Ishikawa (cell line): ENCODE measurements at regions not wholly inside any gene's neighbourhood (a gene's known extent, or its start where the extent isn't known, plus 50 kb on each side); places are given as distances from the start of the nearest gene placed in this dataset.

Experiments used
- CEBPB ChIP-seq: IDR thresholded peaks from 2 replicates; pipeline ENCODE4 v1.6.1; 2012
- CREB1 ChIP-seq: IDR thresholded peaks from 2 replicates; pipeline ENCODE4 v1.6.1; 2012; ENCODE audit warnings: low read depth
- EGR1 ChIP-seq: IDR thresholded peaks from 2 replicates; pipeline ENCODE4 v1.6.1; 2012
- EP300 ChIP-seq: IDR thresholded peaks from 2 replicates; pipeline ENCODE4 v1.6.1; 2012; ENCODE audit warnings: borderline replicate concordance
- FOXM1 ChIP-seq: IDR thresholded peaks from 2 replicates; pipeline ENCODE4 v1.6.1; 2012; ENCODE audit warnings: low read depth, borderline replicate concordance
- NFIC ChIP-seq: IDR thresholded peaks from 2 replicates; pipeline ENCODE4 v1.6.1; 2012
- RAD21 ChIP-seq: IDR thresholded peaks from 2 replicates; pipeline ENCODE4 v1.6.1; 2012; ENCODE audit warnings: low read depth
- TAF1 ChIP-seq: IDR thresholded peaks from 2 replicates; pipeline ENCODE4 v1.6.1; 2012; ENCODE audit warnings: low read depth, mild to moderate bottlenecking
- TCF12 ChIP-seq: IDR thresholded peaks from 2 replicates; pipeline ENCODE4 v1.6.1; 2012; ENCODE audit warnings: low read depth
- TEAD4 ChIP-seq: IDR thresholded peaks from 2 replicates; pipeline ENCODE4 v1.6.1; 2012
- YY1 ChIP-seq: IDR thresholded peaks from 2 replicates; pipeline ENCODE4 v1.6.1; 2012; ENCODE audit warnings: low read depth
- ZBTB7A ChIP-seq: IDR thresholded peaks from 2 replicates; pipeline ENCODE4 v1.6.1; 2012; ENCODE audit warnings: low read depth
- TF ChIP-seq, protein P1 (sequence below): IDR thresholded peaks from 2 replicates; pipeline ENCODE4 v1.6.1; 2012
- TF ChIP-seq, protein P2 (sequence below): IDR thresholded peaks from 2 replicates; pipeline ENCODE4 v1.6.1; 2012
- TF ChIP-seq, protein P3 (sequence below): IDR thresholded peaks from 2 replicates; pipeline ENCODE4 v1.6.1; 2012; ENCODE audit warnings: low read depth, mild to moderate bottlenecking

DNA sequence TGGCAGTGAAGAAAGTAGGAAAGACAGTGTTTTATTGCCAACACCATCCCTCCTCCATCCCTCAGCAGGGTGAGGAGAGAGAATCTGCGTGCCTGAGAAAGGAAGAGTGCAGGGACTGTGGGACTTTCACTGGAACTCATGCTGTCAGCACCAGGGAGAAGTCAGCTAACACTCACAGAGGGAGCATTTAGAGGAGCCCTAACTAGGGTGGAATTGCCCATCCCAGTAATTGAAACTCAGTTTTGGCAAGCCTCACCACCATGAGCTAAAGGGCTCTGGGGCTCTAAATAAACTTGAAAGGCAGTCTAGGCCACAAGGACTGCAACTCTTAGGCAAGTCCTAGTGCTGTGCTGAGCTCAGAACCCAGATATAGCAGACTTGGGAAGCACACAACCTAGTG lies 622.3 kb downstream of the SEMA5A start:
- TF ChIP-seq YY1 (no peak), ZBTB7A (no peak), EGR1 (no peak), RAD21 (no peak), CREB1 (no peak), FOXM1 (no peak), NFIC (no peak), TCF12 (no peak), TAF1 (no peak), EP300 (no peak), TEAD4 (no peak), CEBPB (no peak)
- TF ChIP-seq, protein P1, sequence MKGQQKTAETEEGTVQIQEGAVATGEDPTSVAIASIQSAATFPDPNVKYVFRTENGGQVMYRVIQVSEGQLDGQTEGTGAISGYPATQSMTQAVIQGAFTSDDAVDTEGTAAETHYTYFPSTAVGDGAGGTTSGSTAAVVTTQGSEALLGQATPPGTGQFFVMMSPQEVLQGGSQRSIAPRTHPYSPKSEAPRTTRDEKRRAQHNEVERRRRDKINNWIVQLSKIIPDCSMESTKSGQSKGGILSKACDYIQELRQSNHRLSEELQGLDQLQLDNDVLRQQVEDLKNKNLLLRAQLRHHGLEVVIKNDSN, result no peak
- TF ChIP-seq, protein P2, sequence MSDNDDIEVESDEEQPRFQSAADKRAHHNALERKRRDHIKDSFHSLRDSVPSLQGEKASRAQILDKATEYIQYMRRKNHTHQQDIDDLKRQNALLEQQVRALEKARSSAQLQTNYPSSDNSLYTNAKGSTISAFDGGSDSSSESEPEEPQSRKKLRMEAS, result no peak
- TF ChIP-seq, protein P3, sequence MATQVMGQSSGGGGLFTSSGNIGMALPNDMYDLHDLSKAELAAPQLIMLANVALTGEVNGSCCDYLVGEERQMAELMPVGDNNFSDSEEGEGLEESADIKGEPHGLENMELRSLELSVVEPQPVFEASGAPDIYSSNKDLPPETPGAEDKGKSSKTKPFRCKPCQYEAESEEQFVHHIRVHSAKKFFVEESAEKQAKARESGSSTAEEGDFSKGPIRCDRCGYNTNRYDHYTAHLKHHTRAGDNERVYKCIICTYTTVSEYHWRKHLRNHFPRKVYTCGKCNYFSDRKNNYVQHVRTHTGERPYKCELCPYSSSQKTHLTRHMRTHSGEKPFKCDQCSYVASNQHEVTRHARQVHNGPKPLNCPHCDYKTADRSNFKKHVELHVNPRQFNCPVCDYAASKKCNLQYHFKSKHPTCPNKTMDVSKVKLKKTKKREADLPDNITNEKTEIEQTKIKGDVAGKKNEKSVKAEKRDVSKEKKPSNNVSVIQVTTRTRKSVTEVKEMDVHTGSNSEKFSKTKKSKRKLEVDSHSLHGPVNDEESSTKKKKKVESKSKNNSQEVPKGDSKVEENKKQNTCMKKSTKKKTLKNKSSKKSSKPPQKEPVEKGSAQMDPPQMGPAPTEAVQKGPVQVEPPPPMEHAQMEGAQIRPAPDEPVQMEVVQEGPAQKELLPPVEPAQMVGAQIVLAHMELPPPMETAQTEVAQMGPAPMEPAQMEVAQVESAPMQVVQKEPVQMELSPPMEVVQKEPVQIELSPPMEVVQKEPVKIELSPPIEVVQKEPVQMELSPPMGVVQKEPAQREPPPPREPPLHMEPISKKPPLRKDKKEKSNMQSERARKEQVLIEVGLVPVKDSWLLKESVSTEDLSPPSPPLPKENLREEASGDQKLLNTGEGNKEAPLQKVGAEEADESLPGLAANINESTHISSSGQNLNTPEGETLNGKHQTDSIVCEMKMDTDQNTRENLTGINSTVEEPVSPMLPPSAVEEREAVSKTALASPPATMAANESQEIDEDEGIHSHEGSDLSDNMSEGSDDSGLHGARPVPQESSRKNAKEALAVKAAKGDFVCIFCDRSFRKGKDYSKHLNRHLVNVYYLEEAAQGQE, result no peak

DNA sequence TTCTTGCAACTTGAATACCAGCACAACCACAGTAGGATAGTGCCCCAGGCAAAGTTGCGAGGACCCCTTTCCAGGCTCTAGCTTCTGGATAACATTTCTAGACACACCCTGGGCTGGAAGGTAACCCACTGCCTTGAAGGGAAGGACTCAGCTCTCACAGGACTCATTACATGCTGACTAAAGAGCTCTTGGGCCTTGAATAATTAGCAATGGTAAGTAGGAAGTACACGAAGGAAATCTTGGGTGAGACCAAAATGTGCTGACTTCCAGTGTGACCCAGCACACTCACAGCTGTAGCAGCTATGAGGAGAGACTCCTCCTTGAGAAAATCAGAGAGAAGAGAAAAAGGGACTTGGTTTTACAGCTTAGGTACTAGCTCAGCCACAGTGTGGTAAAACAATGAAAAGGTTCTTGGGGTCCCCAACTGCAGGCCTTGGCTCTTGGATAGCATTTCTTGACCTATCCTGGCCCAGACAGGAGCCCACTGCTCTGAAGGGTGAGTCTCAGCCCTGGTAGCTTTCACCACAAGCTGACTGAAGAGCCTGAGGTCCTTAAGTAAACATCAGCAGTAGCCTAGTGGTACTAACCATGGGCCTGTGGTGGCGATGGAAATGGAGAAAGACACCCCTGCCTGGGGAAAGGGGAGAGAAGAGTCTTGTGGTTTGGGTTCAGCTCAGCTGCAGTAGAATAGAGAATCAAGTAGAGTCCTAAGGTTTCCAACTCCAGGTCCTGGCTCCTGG lies 621.7 kb downstream of the SEMA5A start:
- TF ChIP-seq, protein P2, result no peak
- no peak for TF ChIP-seq EGR1
- no peak for TF ChIP-seq TEAD4
- TF ChIP-seq YY1, result no peak
- TF ChIP-seq FOXM1, result no peak

DNA sequence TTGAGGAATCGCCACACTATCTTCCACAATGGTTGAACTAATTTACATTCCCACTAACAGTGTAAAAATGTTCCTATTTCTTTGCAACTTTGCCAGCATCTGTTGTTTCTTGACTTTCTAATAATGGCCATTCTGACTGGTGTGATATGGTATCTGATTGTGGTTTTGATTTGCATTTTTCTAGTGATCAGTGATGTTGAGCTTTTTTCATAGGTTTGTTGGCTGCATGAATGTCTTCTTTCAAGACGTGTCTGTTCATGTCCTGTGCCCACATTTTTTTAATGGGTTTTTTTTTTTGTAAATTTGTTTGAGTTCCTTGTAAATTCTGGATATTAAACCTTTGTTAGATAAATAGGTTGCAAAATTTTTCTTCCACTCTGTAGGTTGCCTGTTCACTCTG lies 615.9 kb downstream of the SEMA5A start:
- TF ChIP-seq RAD21, result no peak
- TF ChIP-seq, protein P2, result no peak
- TF ChIP-seq, protein P1, result no peak
- no peak for TF ChIP-seq CEBPB
- no peak for TF ChIP-seq TAF1
- no peak for TF ChIP-seq CREB1
- no peak for TF ChIP-seq TCF12
- no peak for TF ChIP-seq NFIC
- no peak for TF ChIP-seq YY1
- TF ChIP-seq EP300, result no peak
- TF ChIP-seq TEAD4, result no peak
- TF ChIP-seq, protein P3, result no peak

DNA sequence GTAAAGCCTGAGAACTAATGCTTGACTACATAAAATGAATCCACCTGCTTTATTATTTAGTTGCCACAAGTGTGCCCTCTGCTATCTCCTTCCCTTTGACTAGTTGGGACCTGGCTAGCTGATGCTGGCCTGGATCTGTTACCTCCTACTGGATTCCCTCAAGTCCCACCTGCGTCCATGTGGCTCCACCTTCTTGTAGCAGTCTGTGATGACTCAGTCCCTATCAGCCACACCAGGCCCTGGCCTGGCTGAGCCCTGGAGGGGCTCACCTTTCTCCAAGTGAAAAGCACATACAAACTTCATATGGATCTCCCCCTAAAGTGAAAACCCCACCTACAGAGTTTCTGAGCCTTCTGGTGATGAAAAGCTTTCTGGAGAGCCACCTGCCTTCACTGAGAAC lies 611.4 kb downstream of the SEMA5A start:
- no peak for TF ChIP-seq CREB1
- no peak for TF ChIP-seq ZBTB7A

DNA sequence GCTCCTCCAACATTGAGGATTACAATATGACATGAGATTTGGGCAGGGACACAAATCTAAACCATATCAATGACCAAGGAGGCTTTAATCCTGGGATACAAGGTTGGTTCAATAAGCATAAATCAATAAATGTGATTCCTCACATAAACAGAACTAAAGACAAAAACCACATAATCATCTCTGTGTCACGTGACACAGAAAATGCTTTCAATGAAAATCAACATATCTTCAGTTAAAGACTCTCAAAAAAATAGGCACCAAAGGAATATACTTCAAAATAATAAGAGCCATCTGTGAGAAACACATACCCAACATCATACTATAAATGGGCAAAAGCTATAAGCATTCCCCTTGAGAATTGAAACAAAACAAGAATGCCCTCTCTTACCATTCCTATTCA lies 604.9 kb downstream of the SEMA5A start:
- TF ChIP-seq, protein P1, result no peak
- TF ChIP-seq TEAD4 (no peak), CREB1 (no peak)

DNA sequence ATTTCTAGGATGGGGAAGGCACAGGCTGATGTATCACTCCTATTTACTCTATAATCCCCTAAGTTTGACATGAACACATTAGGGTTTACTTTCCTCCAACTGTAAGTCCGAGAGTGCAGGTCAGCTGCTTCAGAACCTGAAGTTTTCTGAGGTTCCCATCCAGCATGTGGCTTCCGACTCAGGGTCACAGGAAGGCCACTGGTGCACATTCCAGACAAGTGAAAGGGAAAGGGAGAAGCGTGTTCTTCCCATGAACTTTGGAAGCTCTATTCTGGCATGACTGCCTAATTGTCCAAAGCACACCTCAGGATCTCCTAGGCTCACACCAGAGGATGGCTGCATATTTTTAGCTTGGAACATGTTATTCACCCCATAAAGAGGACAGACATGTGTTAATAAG lies 602.6 kb downstream of the SEMA5A start:
- no peak for TF ChIP-seq FOXM1
- TF ChIP-seq EP300, result no peak
- TF ChIP-seq RAD21, result no peak
- TF ChIP-seq, protein P1, result no peak
- TF ChIP-seq, protein P3, result no peak
- no peak for TF ChIP-seq YY1
- TF ChIP-seq TEAD4, result no peak
- TF ChIP-seq CREB1, result no peak
- TF ChIP-seq TCF12, result no peak
- TF ChIP-seq EGR1, result no peak
- TF ChIP-seq CEBPB, result no peak
- no peak for TF ChIP-seq ZBTB7A
- no peak for TF ChIP-seq TAF1
- TF ChIP-seq, protein P2, result no peak
- no peak for TF ChIP-seq NFIC
